CD14-positive monocyte (primary cell): ENCODE measurements at regions not wholly inside any gene's neighbourhood (a gene's known extent, or its start where the extent isn't known, plus 50 kb on each side); places are given as distances from the start of the nearest gene placed in this dataset.
"Not testable (repeated sequence)": the region's sequence is repeated elsewhere in the genome, so short reads cannot be mapped to it uniquely, and the experiment has no call there.

ENCODE experiments used
- DNase-seq, 3 donors: peaks; one replicate each; pipeline ENCODE4 v3.0.0-alpha.2; 2011 to 2022
- H2AFZ ChIP-seq: 2 replicates; pipeline ENCODE4 v1.6.0; 2012; ENCODE audit warnings: mild to moderate bottlenecking, low read depth, low read length, inconsistent platforms; ENCODE audit not compliant: insufficient read depth, poor library complexity, severe bottlenecking
- H3K27ac ChIP-seq, 2 donors: 1 replicate in 1 of 2; 2 replicates in 1 of 2; pipeline ENCODE4 v1.5.1; 2012 to 2013; ENCODE audit warnings: low read length in 2 of 2, control low read depth in 1 of 2, inconsistent platforms in 1 of 2, low read depth in 1 of 2, mild to moderate bottlenecking in 1 of 2
- H3K27me3 ChIP-seq, 2 donors: one replicate each; pipeline versions ENCODE4 v1.6.0 to v1.6.1; 2011 to 2013; ENCODE audit warnings: low read length in 2 of 2; ENCODE audit not compliant: control insufficient read depth in 2 of 2, insufficient read depth in 2 of 2
- H3K36me3 ChIP-seq, 2 donors: replicated peaks in 1 of 2; 1 replicate in 1 of 2; 2 replicates in 1 of 2; pipeline versions ENCODE4 v1.5.1 to v1.6.1; 2012 to 2013; ENCODE audit warnings: low read length in 2 of 2, control low read depth in 1 of 2, inconsistent platforms in 1 of 2, mild to moderate bottlenecking in 1 of 2; ENCODE audit not compliant: insufficient read depth in 2 of 2, control insufficient read depth in 1 of 2
- H3K4me1 ChIP-seq, 2 donors: 1 replicate in 1 of 2; 2 replicates in 1 of 2; pipeline versions ENCODE4 v1.5.1 to v1.6.1; 2012 to 2013; ENCODE audit warnings: low read length in 2 of 2, control low read depth in 1 of 2, inconsistent platforms in 1 of 2, mild to moderate bottlenecking in 1 of 2, moderate library complexity in 1 of 2; ENCODE audit not compliant: insufficient read depth in 2 of 2, control insufficient read depth in 1 of 2
- H3K4me2 ChIP-seq: replicated peaks from 2 replicates; pipeline ENCODE3; 2012; ENCODE audit warnings: low read length, moderate library complexity, mild to moderate bottlenecking; ENCODE audit not compliant: poor library complexity, severe bottlenecking; ENCODE audit errors: extremely low read depth
- H3K4me3 ChIP-seq, 3 experiments: fragments of 200-600 bp in 1 of 3; sonication (generic) in 1 of 3; replicated peaks in 1 of 3; 1 replicate in 2 of 3; 2 replicates in 1 of 3; pipeline ENCODE4 v1.5.1; 2011 to 2013; ENCODE audit warnings: low read length in 3 of 3, mild to moderate bottlenecking in 3 of 3, control low read depth in 2 of 3, low read depth in 2 of 3, inconsistent platforms in 1 of 3, moderate library complexity in 1 of 3
- H3K79me2 ChIP-seq: 2 replicates; pipeline ENCODE4 v1.6.0; 2012; ENCODE audit warnings: mild to moderate bottlenecking, control low read depth, inconsistent platforms, low read length, moderate library complexity; ENCODE audit not compliant: insufficient read depth
- H3K9ac ChIP-seq: 2 replicates; pipeline ENCODE4 v1.6.0; 2017; ENCODE audit warnings: low read length, mild to moderate bottlenecking; ENCODE audit not compliant: insufficient read depth, poor library complexity, severe bottlenecking
- H3K9me3 ChIP-seq, 2 donors: replicated peaks in 1 of 2; 1 replicate in 1 of 2; 2 replicates in 1 of 2; pipeline versions ENCODE4 v1.5.1 to v1.6.1; 2012 to 2013; ENCODE audit warnings: low read length in 2 of 2, control low read depth in 1 of 2; ENCODE audit not compliant: control insufficient read depth in 1 of 2, insufficient read depth in 1 of 2
- H4K20me1 ChIP-seq: 2 replicates; pipeline ENCODE4 v1.6.0; 2012; ENCODE audit warnings: mild to moderate bottlenecking, low read length, control low read depth, moderate library complexity; ENCODE audit not compliant: insufficient read depth
- H3K27ac Mint-ChIP-seq, 7 donors: one replicate each; pipeline ENCODE4 v1.8.0; 2020; ENCODE audit warnings: mild to moderate bottlenecking in 7 of 7, mixed read lengths in 7 of 7, moderate library complexity in 6 of 7, inconsistent platforms in 2 of 7
- H3K27me3 Mint-ChIP-seq, 3 donors: one replicate each; pipeline ENCODE4 v1.8.0; 2021 to 2022; ENCODE audit warnings: low read depth in 3 of 3, mild to moderate bottlenecking in 3 of 3, mixed read lengths in 3 of 3, moderate library complexity in 3 of 3, inconsistent platforms in 1 of 3
- H3K36me3 Mint-ChIP-seq, 2 donors: one replicate each; pipeline ENCODE4 v1.8.0; 2020; ENCODE audit warnings: mixed read lengths in 2 of 2, inconsistent platforms in 1 of 2, mild to moderate bottlenecking in 1 of 2
- H3K4me1 Mint-ChIP-seq: one replicate; pipeline ENCODE4 v1.8.0; 2020; ENCODE audit warnings: mild to moderate bottlenecking, mixed read lengths
- H3K4me3 Mint-ChIP-seq, 2 donors: one replicate each; pipeline ENCODE4 v1.8.0; 2020; ENCODE audit warnings: mild to moderate bottlenecking in 2 of 2, mixed read lengths in 2 of 2, moderate library complexity in 1 of 2
- H3K9me3 Mint-ChIP-seq, 7 donors: one replicate each; pipeline ENCODE4 v1.8.0; 2020 to 2022; ENCODE audit warnings: mixed read lengths in 7 of 7, mild to moderate bottlenecking in 6 of 7, moderate library complexity in 6 of 7, inconsistent platforms in 2 of 7
- WGBS: methylation state at CpG from one replicate; pipeline ENCODE4 v1.1.5; 2013; ENCODE audit warnings: missing lambda C conversion rate; ENCODE audit not compliant: insufficient coverage; 5-methylcytosine and 5-hydroxymethylcytosine counted together
- intact Hi-C, 2 donors: fragments of 100-400 bp; cut with micrococcal nuclease; formaldehyde crosslinking; loops; one replicate each; pipeline versions ENCODE4 v1.15.0 to v1.15.1; 2023
- TF ChIP-seq, protein P1 (sequence below): fragments of 200-600 bp; IDR thresholded peaks from one replicate; pipeline ENCODE4 v1.8.0; 2022; ENCODE audit warnings: antibody characterized with exemption, mild to moderate bottlenecking

DNA sequence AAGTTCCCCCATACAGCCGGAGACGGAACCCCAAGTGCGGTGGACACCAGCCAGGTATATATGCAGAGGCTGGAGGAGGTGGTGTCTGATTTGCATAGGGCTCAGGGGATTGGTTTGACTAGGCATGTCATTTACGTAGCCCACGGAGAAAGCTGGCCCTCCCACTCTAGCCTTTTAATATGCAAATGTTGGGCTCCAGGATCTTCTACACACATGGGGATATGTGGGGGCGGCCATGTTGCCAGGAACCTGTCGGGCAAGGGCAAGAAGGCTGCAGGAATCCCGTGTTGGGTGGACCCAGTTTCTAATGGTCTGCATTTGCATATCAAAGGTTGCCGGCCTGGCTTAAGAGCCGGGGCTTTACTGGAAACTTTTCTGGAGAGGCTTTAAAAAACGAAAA, 57.4 kb downstream of the FTHL17 start:
- H3K9ac ChIP-seq, H3K4me3 Mint-ChIP-seq, H2AFZ ChIP-seq, H3K4me2 ChIP-seq, H3K27ac Mint-ChIP-seq, intact Hi-C loops, H4K20me1 ChIP-seq, H3K36me3 Mint-ChIP-seq, H3K27me3 Mint-ChIP-seq, H3K36me3 ChIP-seq, H3K4me1 ChIP-seq, H3K4me3 ChIP-seq, H3K9me3 Mint-ChIP-seq, H3K79me2 ChIP-seq, DNase-seq, H3K4me1 Mint-ChIP-seq, H3K27ac ChIP-seq, H3K27me3 ChIP-seq, H3K9me3 ChIP-seq: not testable (repeated sequence)
- 100% methylated on average over 2 of the region's 11 CpGs for WGBS

DNA sequence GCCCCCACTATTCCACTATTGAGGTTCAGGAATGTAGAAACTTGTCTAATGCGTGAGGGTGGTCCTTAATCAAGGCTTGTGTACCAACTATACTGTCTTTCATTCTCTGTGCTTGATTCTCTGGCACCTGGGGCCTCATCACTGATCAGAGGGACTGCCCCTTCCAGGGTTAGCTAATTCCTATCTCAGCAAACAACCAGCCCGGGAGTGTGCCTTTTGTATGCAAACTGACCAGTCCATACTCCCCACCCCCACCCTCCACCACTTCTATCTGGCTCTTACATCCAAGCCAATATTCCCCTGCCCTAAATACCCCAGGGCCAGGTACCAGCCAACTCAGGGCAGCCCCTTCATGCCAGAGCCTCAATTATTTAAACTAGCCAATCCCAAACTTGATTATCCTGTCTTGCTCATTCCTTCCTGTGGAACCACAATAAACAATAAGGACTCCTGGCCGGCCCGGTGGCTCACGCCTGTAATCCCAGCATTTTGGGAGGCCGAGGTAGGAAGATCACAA, 59.3 kb downstream of the FTHL17 start:
- Mint-ChIP-seq H3K27me3 (peaks cover 0 to 3% (median 0%) of the 10 kb centered on the region in 3 donors), H3K27ac (no peak overlapping the region), H3K4me1 (no peaks in the 10 kb centered on the region), H3K36me3 (no peaks in the 10 kb centered on the region), H3K9me3 (peaks cover 0 to 3% (median 0%) of the 10 kb centered on the region in 7 donors), H3K4me3 (no peak overlapping the region)
- intact Hi-C loops, result no loop called here
- no peaks in the 10 kb centered on the region for H3K36me3 ChIP-seq
- H3K27me3 ChIP-seq, result peaks cover 0 to 2% of the 10 kb centered on the region in 2 donors
- H3K9me3 ChIP-seq, result no peaks in the 10 kb centered on the region
- H4K20me1 ChIP-seq, result no peaks in the 10 kb centered on the region
- H3K79me2 ChIP-seq, result no peaks in the 10 kb centered on the region
- no peak overlapping the region for H3K27ac ChIP-seq
- no peak overlapping the region for H3K4me2 ChIP-seq
- no peak overlapping the region for H3K4me3 ChIP-seq
- TF ChIP-seq, protein P1, sequence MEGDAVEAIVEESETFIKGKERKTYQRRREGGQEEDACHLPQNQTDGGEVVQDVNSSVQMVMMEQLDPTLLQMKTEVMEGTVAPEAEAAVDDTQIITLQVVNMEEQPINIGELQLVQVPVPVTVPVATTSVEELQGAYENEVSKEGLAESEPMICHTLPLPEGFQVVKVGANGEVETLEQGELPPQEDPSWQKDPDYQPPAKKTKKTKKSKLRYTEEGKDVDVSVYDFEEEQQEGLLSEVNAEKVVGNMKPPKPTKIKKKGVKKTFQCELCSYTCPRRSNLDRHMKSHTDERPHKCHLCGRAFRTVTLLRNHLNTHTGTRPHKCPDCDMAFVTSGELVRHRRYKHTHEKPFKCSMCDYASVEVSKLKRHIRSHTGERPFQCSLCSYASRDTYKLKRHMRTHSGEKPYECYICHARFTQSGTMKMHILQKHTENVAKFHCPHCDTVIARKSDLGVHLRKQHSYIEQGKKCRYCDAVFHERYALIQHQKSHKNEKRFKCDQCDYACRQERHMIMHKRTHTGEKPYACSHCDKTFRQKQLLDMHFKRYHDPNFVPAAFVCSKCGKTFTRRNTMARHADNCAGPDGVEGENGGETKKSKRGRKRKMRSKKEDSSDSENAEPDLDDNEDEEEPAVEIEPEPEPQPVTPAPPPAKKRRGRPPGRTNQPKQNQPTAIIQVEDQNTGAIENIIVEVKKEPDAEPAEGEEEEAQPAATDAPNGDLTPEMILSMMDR, result no peak
- H3K9ac ChIP-seq, result no peak overlapping the region
- WGBS, result 88% methylated on average over 2 of the region's 6 CpGs
- no peak overlapping the region for H2AFZ ChIP-seq
- no peaks in the 10 kb centered on the region for H3K4me1 ChIP-seq
- DNase-seq, result no peak
